Heart right ventricle (tissue), 16 donors: ENCODE measurements at regions not wholly inside any gene's neighbourhood (a gene's known extent, or its start where the extent isn't known, plus 50 kb on each side); places are given as distances from the start of the nearest gene placed in this dataset.

Experiments
- ATAC-seq, 8 donors: fragments of 200-7000 bp; cut with Tn5 transposase; one replicate each; pipeline ENCODE4 v1.9.1; 2020; ENCODE audit warnings: mild to moderate bottlenecking in 8 of 8, moderate library complexity in 8 of 8, moderate number of reproducible peaks in 1 of 8
- DNase-seq, 2 donors: peaks; one replicate each; pipeline ENCODE4 v3.0.0-alpha.2; 2020
- H3K27ac ChIP-seq, 10 donors: fragments of 200-600 bp; sonication (generic) in 2 of 10; one replicate each; pipeline versions ENCODE4 v1.5.0 to v1.8.0; 2020 to 2022; ENCODE audit warnings: mild to moderate bottlenecking in 3 of 10
- H3K27me3 ChIP-seq, 7 donors: fragments of 200-600 bp; one replicate each; pipeline ENCODE4 v1.8.0; 2021 to 2022; ENCODE audit warnings: mild to moderate bottlenecking in 2 of 7
- H3K36me3 ChIP-seq, 9 donors: fragments of 200-600 bp; sonication (generic) in 1 of 9; one replicate each; pipeline versions ENCODE4 v1.5.0 to v1.8.0; 2020 to 2022; ENCODE audit warnings: mild to moderate bottlenecking in 2 of 9
- H3K4me1 ChIP-seq, 9 donors: fragments of 200-600 bp; sonication (generic) in 1 of 9; one replicate each; pipeline versions ENCODE4 v1.5.0 to v1.8.0; 2020 to 2022; ENCODE audit warnings: mild to moderate bottlenecking in 4 of 9
- H3K4me3 ChIP-seq, 10 donors: fragments of 200-600 bp; sonication (generic) in 2 of 10; one replicate each; pipeline versions ENCODE4 v1.5.0 to v1.8.0; 2020 to 2022; ENCODE audit warnings: mild to moderate bottlenecking in 7 of 10, moderate library complexity in 2 of 10
- H3K9me3 ChIP-seq, 11 donors: fragments of 200-600 bp in 10 of 11; sonication (generic) in 2 of 11; one replicate each; pipeline versions ENCODE4 v1.5.0 to v1.8.0; 2013 to 2022; ENCODE audit warnings: mild to moderate bottlenecking in 2 of 11, control low read depth in 1 of 11, moderate library complexity in 1 of 11
- WGBS, 2 donors: extraction: QIAGEN DNeasy Blood & Tissue Kit; methylation state at CpG; one replicate each; pipeline ENCODE4 v1.1.7; 2013; ENCODE audit warnings: inconsistent platforms in 1 of 2; 5-methylcytosine and 5-hydroxymethylcytosine counted together
- intact Hi-C, 10 donors: fragments of 100-400 bp; cut with DNase I; formaldehyde crosslinking; loops; one replicate each; pipeline versions ENCODE4 v1.11.1 to v1.14.2; 2022
- TF ChIP-seq, protein P1 (sequence below), 9 donors: fragments of 200-600 bp; sonication (generic) in 2 of 9; IDR thresholded peaks; one replicate each; pipeline versions ENCODE4 v1.5.0 to v1.8.0; 2021 to 2022; ENCODE audit warnings: antibody characterized with exemption in 9 of 9, mild to moderate bottlenecking in 5 of 9, moderate library complexity in 1 of 9
- donor health status: Arrhythmogenic right ventricular cardiomyopathy.
- donor health status: ischemic (EF 13 %, LVEDD 7.1; RV severe dilation, severe dysfunction).
- donor health status: healthy with polysubstance abuse.
- donor health status: DM: no; HTN: yes; CAD: no.
- donor health status: DM: no; HTN: no; CAD: no.
- donor health status: ischemic (EF 25% LVEDD 6.9; RV normal size, moderate dysfunction).
- donor health status: ischemic (EF 25% LVEDD 5.7; RV mildly dilated, moderate dysfunction).
- donor health status: healthy.
- donor health status: DM: yes; HTN: yes; CAD: no.
- donor health status: Ischemic cardiomyopathy.
- donor health status: ischemic (EF 35%, LVEDD 5.7; RV mildly dilated, moderate dysfunction).
- donor health status: nonischemic (EF 11% LVEDD 7.7; RV severe dilation, severe dysfunction).
- donor health status: DM: yes; HTN: yes; CAD: no.
- donor health status: PGD.
- donor health status: ischemic (EF 29% LVEDD 5.4; RV normal size, mild dysfunction).
- donor health status: nonischemic (EF 23%, LVEDD 6.1; RV moderate dilation, normal function).

DNA sequence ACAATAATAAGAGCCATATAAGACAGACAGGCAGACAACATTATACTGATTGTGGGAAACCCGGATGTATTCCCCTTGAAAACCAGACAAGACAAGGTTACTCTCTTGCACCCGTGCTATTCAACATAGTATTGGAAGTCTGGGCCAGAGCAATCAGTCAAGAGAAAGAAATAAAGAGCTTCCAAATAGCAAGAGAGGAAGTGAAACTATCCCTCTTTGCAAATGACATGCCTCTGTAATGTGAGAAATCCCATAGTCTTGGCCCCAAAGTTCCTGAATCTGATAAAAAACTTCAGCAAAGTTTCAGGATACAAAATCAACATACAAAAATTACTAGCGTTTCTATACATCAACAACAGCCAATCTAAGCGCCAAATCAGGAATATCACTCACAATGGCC, 102.1 kb downstream of the DCAF12L2 start:
- H3K4me1 ChIP-seq = no peaks in the 10 kb centered on the region
- no peak for DNase-seq
- H3K4me3 ChIP-seq = no peak overlapping the region
- H3K9me3 ChIP-seq = peaks cover 0 to 23% (median 0%) of the 10 kb centered on the region in 11 donors
- 84 to 90% methylated on average over 4 of the region's 4 CpGs for WGBS, 2 donors
- ATAC-seq = no peak
- no peaks in the 10 kb centered on the region for H3K27me3 ChIP-seq
- TF ChIP-seq, protein P1, sequence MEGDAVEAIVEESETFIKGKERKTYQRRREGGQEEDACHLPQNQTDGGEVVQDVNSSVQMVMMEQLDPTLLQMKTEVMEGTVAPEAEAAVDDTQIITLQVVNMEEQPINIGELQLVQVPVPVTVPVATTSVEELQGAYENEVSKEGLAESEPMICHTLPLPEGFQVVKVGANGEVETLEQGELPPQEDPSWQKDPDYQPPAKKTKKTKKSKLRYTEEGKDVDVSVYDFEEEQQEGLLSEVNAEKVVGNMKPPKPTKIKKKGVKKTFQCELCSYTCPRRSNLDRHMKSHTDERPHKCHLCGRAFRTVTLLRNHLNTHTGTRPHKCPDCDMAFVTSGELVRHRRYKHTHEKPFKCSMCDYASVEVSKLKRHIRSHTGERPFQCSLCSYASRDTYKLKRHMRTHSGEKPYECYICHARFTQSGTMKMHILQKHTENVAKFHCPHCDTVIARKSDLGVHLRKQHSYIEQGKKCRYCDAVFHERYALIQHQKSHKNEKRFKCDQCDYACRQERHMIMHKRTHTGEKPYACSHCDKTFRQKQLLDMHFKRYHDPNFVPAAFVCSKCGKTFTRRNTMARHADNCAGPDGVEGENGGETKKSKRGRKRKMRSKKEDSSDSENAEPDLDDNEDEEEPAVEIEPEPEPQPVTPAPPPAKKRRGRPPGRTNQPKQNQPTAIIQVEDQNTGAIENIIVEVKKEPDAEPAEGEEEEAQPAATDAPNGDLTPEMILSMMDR (IDR thresholded peaks at IDR 0.05) = no peak
- intact Hi-C loops = no loop called here
- no peak overlapping the region for H3K27ac ChIP-seq
- H3K36me3 ChIP-seq = no peaks in the 10 kb centered on the region

DNA sequence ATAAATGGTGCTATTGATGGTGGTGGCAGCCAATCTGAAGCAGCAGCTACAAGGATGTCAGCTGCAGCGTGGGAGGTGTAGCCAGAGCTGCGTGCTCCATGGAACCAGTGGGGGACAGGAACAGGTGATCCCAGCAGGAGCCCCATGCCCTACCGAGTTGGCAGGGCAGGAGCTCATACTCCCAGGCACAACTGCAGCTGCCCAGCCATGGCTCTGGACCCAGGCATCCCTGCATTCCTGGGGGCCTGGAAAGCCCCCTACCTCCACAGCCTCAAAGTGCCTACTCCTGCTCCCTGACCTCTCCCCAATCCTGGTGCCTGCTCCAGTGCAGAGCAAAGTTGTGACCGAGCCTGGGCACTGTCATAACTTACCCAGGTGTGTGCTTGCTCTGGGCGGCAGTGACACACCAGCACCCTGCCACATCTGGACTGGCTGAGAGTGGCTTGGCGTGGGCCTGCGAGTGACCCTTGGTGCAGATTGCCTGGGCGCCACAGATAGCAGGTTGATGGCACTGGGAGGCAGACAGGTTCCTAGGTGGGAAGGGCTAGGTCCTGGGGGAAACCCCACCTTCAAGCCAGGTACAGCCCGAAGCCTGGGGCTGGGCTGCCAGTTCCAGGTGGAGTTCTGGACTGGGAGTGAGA, 101.1 kb downstream of the DCAF12L2 start:
- no peak for DNase-seq
- Histone ChIP-seq H3K4me1 (no peaks in the 10 kb centered on the region), H3K27me3 (no peaks in the 10 kb centered on the region), H3K27ac (no peak overlapping the region), H3K36me3 (no peaks in the 10 kb centered on the region), H3K9me3 (peaks cover 0 to 27% (median 0%) of the 10 kb centered on the region in 11 donors), H3K4me3 (no peak overlapping the region)
- ATAC-seq = no peak
- intact Hi-C loops = no loop called here
- TF ChIP-seq, protein P1 (IDR thresholded peaks at IDR 0.05) = no peak
- 86 to 88% methylated on average over 9 of the region's 9 CpGs for WGBS, 2 donors

DNA sequence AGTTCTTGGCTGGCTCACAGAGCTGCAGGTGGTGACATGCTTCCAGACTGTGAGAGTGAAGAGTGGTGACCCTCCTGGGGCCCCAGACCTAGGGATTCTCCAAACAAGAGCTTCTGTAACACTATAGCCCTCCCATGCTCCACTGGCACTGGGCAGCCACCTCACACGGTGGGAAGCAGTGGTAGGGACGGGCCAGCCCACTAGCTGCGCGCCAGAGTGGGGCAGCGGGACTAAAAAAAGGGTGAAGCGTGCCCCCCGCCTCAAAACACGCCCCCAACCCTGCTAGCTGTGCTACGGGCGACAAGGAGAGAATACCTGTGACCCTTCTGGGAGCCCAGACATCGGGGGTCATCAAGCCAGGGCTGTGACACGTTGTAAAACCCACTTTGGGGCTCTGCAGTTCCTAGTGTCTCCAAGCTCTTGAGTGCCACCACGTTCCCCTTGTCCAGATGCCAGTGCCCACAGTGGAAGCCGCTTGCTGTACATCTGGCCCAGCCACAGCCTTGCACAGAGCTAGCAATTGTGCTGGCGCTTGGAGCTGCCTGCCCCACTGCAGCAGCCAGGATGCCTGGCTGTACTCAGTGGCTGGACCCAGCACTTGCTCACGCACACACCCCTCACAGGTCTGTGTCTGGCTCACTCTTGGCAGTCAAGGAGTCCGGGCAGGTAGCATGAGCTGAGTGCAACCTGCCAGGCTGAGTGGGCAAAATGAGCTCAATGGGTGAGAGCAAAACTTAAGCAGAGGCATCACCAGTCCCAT, 100.0 kb downstream of the DCAF12L2 start:
- H3K36me3 ChIP-seq = no peaks in the 10 kb centered on the region
- no peak for DNase-seq
- H3K9me3 ChIP-seq = peaks cover 0 to 27% (median 0%) of the 10 kb centered on the region in 11 donors
- H3K4me3 ChIP-seq = no peak overlapping the region
- no peak for ATAC-seq
- no peak overlapping the region for H3K27ac ChIP-seq
- 85 to 87% methylated on average over 10 to 17 of the region's 17 CpGs for WGBS, 2 donors
- no peaks in the 10 kb centered on the region for H3K27me3 ChIP-seq
- intact Hi-C loops = no loop called here
- H3K4me1 ChIP-seq = no peaks in the 10 kb centered on the region
- TF ChIP-seq, protein P1 (IDR thresholded peaks at IDR 0.05) = no peak
